ENCODE measurements at regions not wholly inside any gene's neighbourhood (a gene's known extent, or its start where the extent isn't known, plus 50 kb on each side); places are given as distances from the start of the nearest gene placed in this dataset.

DNA sequence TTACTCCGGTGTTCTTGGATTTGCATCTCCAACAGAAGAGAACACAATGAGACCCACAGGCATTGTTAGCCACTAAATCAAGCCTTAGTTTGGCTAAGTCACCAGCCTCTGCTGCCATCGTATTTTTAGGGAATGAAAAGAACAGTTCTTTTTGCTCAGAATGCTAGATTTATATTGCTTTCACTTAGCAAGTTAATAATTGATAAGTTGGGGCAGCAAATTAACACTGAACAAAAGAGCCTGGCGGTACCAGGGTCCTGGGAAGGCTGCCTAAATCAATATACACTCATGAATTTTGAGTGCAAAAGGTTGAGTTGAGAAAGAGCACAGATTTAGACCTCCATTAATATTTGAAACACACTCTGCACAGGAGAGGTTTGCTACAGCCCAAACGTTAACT is 767.7 kb downstream of the TYW1 start:
- peak; percentile 22 for DNase-seq (ENCODE audit: low spot score)

DNA sequence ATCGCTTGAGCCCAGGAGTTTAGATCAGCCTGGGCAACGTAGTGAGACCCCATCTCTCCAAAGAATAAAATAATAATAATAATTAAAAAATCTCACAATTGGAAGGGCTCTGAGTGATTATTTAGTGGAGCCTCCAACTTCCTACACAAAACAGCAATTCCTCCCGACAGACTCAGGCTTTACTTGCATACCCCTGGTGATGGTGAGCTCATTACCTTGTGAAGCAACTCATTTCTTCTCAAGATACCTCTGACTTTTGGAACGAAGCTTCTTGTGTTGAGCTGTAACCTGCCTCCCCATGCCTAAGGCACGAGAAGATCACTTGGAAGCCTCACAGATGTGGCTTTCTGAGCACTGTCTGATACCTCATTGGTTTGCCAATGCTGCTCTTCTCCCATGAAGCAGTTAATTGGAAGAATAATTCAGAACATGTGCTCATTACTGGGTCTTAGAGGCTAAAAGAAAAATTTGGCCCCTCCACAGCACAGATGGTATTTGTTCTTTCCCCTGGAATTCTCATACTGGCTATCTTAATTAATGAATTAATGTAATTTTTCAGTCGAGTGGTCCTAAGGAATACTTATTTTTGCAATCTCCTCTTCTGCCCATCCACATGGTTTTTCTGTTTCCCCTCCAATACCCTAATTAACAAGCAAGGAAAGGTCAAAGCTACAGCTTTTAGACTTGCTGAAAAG is 769.0 kb downstream of the TYW1 start:
- no peak for DNase-seq (ENCODE audit: low spot score)

DNA sequence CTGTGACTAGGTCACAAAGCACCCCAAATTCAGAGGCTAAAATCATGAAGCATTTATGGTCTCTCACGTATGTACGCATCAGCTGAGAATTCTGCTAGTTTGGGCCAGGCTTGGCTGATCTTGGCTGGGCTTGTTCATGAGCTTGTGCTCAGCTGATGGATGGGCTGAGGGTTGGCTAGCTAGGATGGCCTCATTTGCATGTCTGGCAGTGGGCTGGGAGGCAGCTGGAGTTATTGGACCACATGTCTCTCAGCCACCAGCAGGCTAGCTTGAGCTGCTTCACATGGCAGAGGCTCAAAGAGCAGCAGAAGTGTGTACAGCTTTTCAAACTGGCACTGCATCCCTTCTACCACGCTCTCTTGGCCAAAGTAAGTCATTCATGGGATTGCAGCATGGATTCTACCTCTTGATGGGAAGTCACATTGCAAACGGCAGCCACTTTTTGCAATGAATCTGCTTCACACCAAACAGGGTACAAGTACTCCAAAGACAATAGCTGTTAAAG is 770.3 kb downstream of the TYW1 start:
- DNase-seq (ENCODE audit: low spot score), result no peak

GRCh38 chr7:67771846-67772605 is 775.4 kb downstream of the TYW1 start:
- DNase-seq (ENCODE audit: low spot score), result no peak

GRCh38 chr7:67773081-67773480 is 776.4 kb downstream of the TYW1 start:
- DNase-seq (ENCODE audit: low spot score), result no peak

GRCh38 chr7:67777119-67777518 is 780.5 kb downstream of the TYW1 start:
- DNase-seq (ENCODE audit: low spot score), result no peak

DNA sequence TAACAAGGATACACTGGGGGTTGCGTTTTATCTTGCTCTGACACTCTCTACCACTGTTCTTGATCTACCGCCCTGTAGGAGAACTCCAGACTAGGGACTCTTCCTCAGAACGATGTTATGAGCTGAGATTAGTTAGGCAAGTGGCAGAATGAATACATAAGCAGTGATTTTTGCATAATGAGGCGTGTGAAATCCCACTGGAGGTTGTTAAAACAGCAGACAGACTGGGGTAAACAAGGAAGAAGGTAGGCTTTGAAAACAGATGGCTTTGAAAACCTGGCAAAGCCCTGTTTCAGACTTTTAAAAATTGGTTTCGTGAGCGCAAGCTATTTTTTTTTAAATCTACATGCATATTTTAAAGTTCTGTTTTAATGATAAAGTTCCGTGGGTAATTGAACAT is 785.2 kb downstream of the TYW1 start:
- no peak for DNase-seq (ENCODE audit: low spot score)

- DNase-seq (ENCODE audit: low spot score), result no peak
Observed at GRCh38 chr7:67786021-67786420, 789.4 kb downstream of the TYW1 start.

GRCh38 chr7:67788669-67789068 is 792.0 kb downstream of the TYW1 start:
- no peak for DNase-seq (ENCODE audit: low spot score)

- DNase-seq (ENCODE audit: low spot score), result no peak
Observed at GRCh38 chr7:67791918-67792317, 795.3 kb downstream of the TYW1 start.

DNA sequence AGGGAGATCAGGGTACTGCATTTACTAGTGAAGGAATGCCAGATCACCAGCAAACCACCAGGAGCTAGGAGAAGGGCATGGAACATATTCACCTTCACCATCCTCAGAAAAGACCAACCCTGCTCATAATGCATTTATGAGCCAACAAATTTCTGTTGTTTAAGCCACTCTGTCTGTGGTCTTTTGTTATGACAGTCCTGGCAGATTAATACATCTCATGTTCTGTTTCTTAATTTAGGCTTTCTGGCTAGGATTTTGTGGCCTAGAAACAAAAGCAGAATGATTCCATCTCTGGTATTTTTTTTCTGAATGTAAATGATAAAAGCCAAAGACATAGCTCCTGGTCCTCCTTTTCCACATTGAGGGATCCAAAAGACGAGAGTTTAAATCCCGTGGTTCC is 797.9 kb downstream of the TYW1 start:
- no peak for DNase-seq (ENCODE audit: low spot score)

- DNase-seq (ENCODE audit: low spot score), result no peak
Observed at GRCh38 chr7:67803789-67804188, 807.2 kb downstream of the TYW1 start.

DNA sequence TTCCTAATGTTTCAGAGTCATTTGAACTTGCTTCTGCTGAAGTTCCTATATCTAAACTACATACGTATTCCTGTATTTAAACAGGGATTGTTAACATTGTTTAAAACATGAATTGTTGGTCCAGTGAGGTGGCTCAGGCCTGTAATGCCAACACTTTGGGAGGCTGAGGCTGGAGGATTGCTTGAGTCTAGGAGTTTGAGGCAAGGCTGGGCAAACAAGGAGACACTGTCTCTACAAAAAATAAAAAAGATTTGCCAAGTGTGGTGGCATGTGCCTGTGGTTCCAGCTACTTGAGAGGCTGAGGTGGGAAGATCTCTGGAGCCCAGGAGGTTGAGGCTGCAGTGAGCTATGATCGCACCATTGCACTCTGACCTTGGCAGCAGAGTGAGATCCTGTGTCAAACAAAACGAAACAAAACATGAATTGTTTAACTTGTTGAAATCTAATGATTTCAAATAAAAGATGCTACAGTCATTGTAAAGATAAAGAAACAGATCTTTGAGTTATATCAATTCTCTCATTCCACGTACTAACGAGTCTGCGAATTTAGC is 809.4 kb downstream of the TYW1 start:
- no peak for DNase-seq (ENCODE audit: low spot score)

DNA sequence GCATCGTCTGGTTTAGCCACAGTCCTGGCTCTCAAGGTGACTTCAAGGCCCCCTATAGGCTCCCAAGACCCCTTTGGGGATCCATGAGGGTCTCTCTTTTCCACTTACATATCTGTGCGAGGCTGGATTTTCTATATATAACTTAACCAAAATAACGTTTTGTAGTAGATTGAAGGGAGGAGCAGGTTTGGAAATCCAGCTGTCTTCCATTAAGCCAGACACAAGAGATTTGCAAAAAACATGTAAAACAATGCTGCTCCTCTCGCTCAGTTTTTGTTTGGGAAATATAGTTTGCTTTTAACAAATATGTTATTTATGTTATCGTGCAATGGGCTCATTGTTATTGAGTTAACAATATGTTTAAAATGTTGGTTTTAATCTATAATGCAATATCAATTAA is 811.2 kb downstream of the TYW1 start:
- DNase-seq (ENCODE audit: low spot score), result no peak

DNA sequence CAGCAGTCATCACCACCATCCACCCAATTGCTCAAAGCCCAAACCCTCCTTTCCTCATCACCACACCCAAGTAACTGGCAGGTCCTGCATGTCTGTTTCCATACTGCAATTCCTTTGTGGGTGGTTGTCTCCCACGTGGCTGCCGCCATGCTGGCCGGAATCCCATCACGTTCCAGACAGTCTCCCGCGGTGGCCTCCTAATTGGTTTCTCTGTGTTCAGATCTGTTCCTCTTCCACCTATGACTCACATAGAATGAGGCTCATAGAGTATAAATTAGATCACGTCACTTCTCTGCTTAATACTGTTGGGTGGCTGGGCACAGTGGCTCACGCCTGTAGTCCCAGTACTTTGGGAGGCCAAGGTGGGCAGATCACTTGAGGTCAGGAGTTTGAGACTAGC is 813.0 kb downstream of the TYW1 start:
- DNase-seq (ENCODE audit: low spot score), result no peak

DNA sequence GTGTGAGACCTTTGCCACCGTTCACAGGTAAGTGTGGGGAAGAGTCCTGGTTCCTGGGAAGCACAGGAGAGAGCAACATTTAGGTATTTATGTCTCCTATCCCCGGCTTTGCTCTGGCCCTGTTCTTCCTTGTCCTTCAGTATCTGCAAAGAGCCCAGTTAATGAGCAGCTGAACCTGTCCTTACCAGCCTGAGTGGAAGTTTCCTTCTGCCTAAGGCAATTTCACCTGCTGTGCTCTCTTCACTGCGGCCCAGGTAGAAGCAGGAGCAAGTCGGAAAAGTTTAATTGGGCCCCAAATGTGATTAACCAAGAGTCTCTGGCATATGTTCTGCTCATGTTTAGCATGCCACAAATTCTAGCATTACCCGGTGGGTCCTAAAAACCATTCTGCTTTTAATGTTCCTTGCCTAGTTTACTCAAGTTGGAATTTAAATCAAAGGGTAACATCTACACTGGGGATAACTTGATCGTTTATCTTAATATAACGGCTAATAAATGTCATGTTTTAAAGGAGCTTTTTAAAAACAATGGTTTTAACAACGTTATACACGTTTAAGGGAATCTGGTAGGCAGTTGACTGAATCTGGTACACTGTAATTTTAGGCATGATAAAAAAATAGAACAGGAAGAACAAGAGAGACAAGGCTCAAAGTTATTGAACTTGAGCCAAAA is 817.1 kb downstream of the TYW1 start:
- no peak for DNase-seq (ENCODE audit: low spot score)

- no peak for DNase-seq (ENCODE audit: low spot score)
Observed at GRCh38 chr7:67817481-67817880, 820.8 kb downstream of the TYW1 start.

DNA sequence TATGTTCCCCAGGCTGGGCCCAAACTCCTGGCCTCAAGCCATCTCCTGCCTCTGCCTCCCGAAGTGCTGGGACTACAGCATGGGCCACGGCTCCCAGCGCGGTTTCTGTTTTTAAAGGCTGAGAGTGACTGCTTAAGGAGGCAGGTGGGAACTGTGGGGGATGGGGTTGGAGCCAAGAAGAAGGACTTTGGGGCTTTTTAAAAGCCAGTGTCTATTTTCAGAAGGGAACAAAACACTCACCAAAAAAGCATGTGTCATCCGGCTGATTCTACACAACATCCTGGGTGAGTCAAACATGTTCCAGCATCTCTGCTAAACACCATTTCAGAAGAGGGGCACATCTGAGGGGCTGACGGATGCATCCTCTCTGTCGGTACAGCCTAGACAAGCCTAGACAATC is 824.5 kb downstream of the TYW1 start:
- DNase-seq (ENCODE audit: low spot score), result no peak

DNA sequence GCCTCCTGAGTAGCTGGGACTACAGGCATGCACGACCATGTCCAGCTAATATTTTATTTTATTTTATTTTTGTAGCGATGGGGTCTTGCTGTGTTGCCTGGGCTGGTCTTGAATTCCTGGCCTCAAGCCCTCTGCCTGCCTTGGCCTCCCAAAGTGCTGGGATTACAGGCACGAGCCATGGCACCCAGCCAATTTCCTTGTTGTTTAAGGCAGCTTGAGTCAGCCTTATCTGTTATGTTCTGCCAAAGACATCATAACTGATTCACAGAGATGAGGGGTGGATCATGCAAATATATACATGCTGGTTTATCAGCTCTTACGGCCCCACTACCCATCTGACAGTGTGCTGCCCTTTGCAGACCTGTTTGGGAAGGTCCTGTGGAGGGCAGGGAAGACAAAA is 826.7 kb downstream of the TYW1 start:
- no peak for DNase-seq (ENCODE audit: low spot score)

GRCh38 chr7:67825356-67825755 is 828.7 kb downstream of the TYW1 start:
- DNase-seq (ENCODE audit: low spot score), result no peak

GRCh38 chr7:67841896-67842295 is 845.3 kb downstream of the TYW1 start:
- no peak for DNase-seq (ENCODE audit: low spot score)

DNA sequence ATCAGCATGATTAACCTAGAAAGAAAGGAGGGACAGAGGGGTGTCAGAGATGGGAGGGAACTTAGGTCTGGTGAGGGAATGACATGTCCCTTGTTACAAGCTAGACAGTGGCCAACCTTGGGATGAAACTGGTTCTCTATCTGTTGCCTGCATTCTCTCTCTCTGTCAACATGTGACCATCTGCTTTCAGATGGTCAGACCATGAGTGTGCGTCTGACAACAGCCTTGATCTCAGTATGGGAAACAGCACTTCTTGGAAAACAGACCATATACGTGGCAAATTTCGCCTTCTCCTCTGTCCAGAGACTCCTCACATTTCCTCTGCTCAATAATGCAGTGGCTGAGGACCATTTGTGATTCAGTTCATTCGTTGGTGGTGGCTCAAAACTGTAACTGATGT is 845.9 kb downstream of the TYW1 start:
- DNase-seq (ENCODE audit: low spot score), result no peak
